Mammary epithelial cell (primary cell): ENCODE measurements at regions not wholly inside any gene's neighbourhood (a gene's known extent, or its start where the extent isn't known, plus 50 kb on each side); places are given as distances from the start of the nearest gene placed in this dataset.

Experiments used
- EZH2 ChIP-seq: IDR thresholded peaks from 2 replicates; pipeline ENCODE4 v1.6.1; 2012; ENCODE audit warnings: low read length, inconsistent platforms, borderline replicate concordance
- TF ChIP-seq, protein P1 (sequence below), 2 donors: IDR thresholded peaks in 1 of 2; conservative IDR thresholded peaks in 1 of 2; 2 replicates each; pipeline ENCODE4 v1.5.1; 2011 to 2012; ENCODE audit warnings: inconsistent platforms in 2 of 2, low read length in 2 of 2, mild to moderate bottlenecking in 2 of 2, control low read depth in 1 of 2, low read depth in 1 of 2; ENCODE audit not compliant: insufficient read depth in 1 of 2; ENCODE audit errors: extremely low read depth in 1 of 2

DNA sequence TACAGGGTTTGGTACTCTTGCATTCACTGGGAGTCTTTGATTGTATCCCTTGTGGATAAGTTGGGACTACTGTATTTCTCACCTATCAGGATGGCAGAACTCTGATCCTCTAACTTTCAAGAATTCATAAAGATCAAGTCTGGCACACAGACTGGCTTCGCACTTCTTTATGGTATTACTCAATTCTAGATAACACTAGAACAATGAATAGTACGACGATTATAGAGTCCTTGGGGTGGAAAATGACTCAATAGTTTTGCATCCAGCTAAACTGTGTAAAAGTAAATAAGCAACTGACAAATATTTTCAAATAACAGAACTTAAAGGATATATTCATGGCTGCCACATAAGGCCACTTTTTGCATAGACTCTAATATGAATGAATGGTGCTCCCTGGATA is 103.4 kb upstream of the MEX3C start:
- TF ChIP-seq, protein P1, sequence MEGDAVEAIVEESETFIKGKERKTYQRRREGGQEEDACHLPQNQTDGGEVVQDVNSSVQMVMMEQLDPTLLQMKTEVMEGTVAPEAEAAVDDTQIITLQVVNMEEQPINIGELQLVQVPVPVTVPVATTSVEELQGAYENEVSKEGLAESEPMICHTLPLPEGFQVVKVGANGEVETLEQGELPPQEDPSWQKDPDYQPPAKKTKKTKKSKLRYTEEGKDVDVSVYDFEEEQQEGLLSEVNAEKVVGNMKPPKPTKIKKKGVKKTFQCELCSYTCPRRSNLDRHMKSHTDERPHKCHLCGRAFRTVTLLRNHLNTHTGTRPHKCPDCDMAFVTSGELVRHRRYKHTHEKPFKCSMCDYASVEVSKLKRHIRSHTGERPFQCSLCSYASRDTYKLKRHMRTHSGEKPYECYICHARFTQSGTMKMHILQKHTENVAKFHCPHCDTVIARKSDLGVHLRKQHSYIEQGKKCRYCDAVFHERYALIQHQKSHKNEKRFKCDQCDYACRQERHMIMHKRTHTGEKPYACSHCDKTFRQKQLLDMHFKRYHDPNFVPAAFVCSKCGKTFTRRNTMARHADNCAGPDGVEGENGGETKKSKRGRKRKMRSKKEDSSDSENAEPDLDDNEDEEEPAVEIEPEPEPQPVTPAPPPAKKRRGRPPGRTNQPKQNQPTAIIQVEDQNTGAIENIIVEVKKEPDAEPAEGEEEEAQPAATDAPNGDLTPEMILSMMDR (conservative IDR thresholded peaks at IDR 0.05 in 1 of 2, IDR thresholded peaks at IDR 0.05 in 1 of 2; ENCODE audit: extremely low read depth in 1 of 2, insufficient read depth in 1 of 2, low read depth in 1 of 2, low read length in 2 of 2): no peak
- TF ChIP-seq EZH2: no peak
